Progenitor cell of endocrine pancreas (in vitro differentiated cells): ENCODE measurements at regions not wholly inside any gene's neighbourhood (a gene's known extent, or its start where the extent isn't known, plus 50 kb on each side); places are given as distances from the start of the nearest gene placed in this dataset.

ENCODE experiments used
- DNase-seq: peaks from one replicate; pipeline ENCODE4 v3.0.0; 2021; ENCODE audit warnings: low spot score; ENCODE audit not compliant: unreplicated experiment
- H3K27ac Mint-ChIP-seq: 2 replicates; pipeline ENCODE4 v1.8.0; 2021; ENCODE audit warnings: mild to moderate bottlenecking, moderate library complexity, mixed read lengths
- H3K27me3 Mint-ChIP-seq: 2 replicates; pipeline ENCODE4 v1.8.0; 2021; ENCODE audit warnings: mixed read lengths
- H3K36me3 Mint-ChIP-seq: 2 replicates; pipeline ENCODE4 v1.8.0; 2022; ENCODE audit warnings: mixed read lengths; ENCODE audit not compliant: insufficient read depth
- H3K4me1 Mint-ChIP-seq: 2 replicates; pipeline ENCODE4 v1.8.0; 2021; ENCODE audit warnings: low read depth, mixed read lengths
- H3K4me3 Mint-ChIP-seq: 2 replicates; pipeline ENCODE4 v1.8.0; 2021; ENCODE audit warnings: low read depth, mild to moderate bottlenecking, moderate library complexity, mixed read lengths
- H3K9me3 Mint-ChIP-seq: 2 replicates; pipeline ENCODE4 v1.8.0; 2021; ENCODE audit warnings: low read depth, mixed read lengths
- CTCF ChIP-seq: fragments of 200-600 bp; sonication (generic); IDR thresholded peaks from one replicate; pipeline ENCODE4 v1.5.0; 2021; ENCODE audit warnings: antibody characterized with exemption, mild to moderate bottlenecking; ENCODE audit not compliant: unreplicated experiment

GRCh38 chr13:89380101-89380500, 1708.9 kb downstream of the SLITRK5 start:
- no peak for TF ChIP-seq CTCF
- H3K4me1 Mint-ChIP-seq, result peaks cover 8% of the 10 kb centered on the region
- H3K4me3 Mint-ChIP-seq, result no peak overlapping the region
- H3K27me3 Mint-ChIP-seq, result no peaks in the 10 kb centered on the region
- peaks cover 7% of the 10 kb centered on the region for H3K9me3 Mint-ChIP-seq
- DNase-seq, result no peak
- no peak overlapping the region for H3K27ac Mint-ChIP-seq
- H3K36me3 Mint-ChIP-seq, result no peaks in the 10 kb centered on the region

DNA sequence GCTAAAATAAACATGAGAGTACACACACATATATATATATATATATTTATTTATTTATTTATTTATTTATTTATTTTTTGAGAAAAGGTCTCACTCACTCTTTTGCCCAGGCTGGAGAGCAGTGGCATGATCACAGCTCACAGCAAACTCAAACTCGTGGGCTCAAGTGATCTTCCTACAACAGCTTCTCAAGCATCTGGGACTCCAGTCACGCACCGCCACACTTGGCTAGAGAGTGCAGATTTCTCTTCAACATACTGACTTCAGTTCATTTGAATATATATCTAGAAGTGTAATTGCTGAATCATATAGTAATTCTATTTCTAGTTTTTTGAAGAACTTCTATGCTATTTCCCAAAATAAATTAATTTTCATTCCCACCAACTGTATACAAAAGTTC, 1711.8 kb downstream of the SLITRK5 start:
- H3K9me3 Mint-ChIP-seq, result peaks cover 11% of the 10 kb centered on the region
- no peak overlapping the region for H3K27ac Mint-ChIP-seq
- DNase-seq, result no peak
- no peaks in the 10 kb centered on the region for H3K36me3 Mint-ChIP-seq
- no peak for TF ChIP-seq CTCF
- H3K4me1 Mint-ChIP-seq, result peaks cover 4% of the 10 kb centered on the region
- no peaks in the 10 kb centered on the region for H3K27me3 Mint-ChIP-seq
- no peak overlapping the region for H3K4me3 Mint-ChIP-seq

GRCh38 chr13:89383891-89384290, 1712.7 kb downstream of the SLITRK5 start:
- no peaks in the 10 kb centered on the region for H3K27me3 Mint-ChIP-seq
- no peaks in the 10 kb centered on the region for H3K36me3 Mint-ChIP-seq
- peaks cover 11% of the 10 kb centered on the region for H3K9me3 Mint-ChIP-seq
- no peak for TF ChIP-seq CTCF
- peaks cover 4% of the 10 kb centered on the region for H3K4me1 Mint-ChIP-seq
- no peak overlapping the region for H3K4me3 Mint-ChIP-seq
- DNase-seq, result no peak
- no peak overlapping the region for H3K27ac Mint-ChIP-seq

DNA sequence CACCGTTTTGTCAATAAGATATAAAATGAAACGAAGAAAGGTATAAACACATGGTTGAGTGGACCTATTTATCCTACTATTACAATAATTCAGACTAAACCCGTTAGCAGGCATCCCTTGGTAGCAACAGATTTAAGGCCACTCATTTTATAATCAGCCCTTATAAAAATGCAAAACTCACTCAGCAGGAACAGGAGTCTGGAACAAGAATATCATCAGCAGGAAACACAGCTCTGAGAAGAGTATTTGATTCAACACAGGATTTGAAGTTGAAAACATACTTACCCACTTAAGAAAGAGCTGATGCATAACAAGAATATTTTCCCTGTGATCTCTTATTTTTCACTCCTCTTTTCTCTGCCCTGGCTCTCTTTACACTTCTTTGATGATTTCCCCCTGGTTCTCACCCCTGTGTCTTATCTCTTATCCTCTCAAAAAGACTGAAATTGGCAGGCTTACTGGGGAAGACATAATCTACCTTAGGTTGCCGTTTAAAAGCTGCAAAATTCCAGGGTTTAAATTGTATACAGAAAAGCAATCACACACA, 1722.7 kb downstream of the SLITRK5 start:
- H3K36me3 Mint-ChIP-seq, result no peaks in the 10 kb centered on the region
- no peak for DNase-seq
- H3K4me3 Mint-ChIP-seq, result no peak overlapping the region
- peaks cover 2% of the 10 kb centered on the region for H3K4me1 Mint-ChIP-seq
- H3K27me3 Mint-ChIP-seq, result no peaks in the 10 kb centered on the region
- H3K9me3 Mint-ChIP-seq, result peaks cover 8% of the 10 kb centered on the region
- no peak overlapping the region for H3K27ac Mint-ChIP-seq
- TF ChIP-seq CTCF, result no peak

GRCh38 chr13:89401264-89401675, 1730.1 kb downstream of the SLITRK5 start:
- no peak overlapping the region for H3K4me3 Mint-ChIP-seq
- DNase-seq, result no peak
- no peak overlapping the region for H3K27ac Mint-ChIP-seq
- TF ChIP-seq CTCF, result no peak
- peaks cover 8% of the 10 kb centered on the region for H3K9me3 Mint-ChIP-seq
- no peaks in the 10 kb centered on the region for H3K36me3 Mint-ChIP-seq
- peaks cover 6% of the 10 kb centered on the region for H3K4me1 Mint-ChIP-seq
- no peaks in the 10 kb centered on the region for H3K27me3 Mint-ChIP-seq
